ENCODE measurements at regions not wholly inside any gene's neighbourhood (a gene's known extent, or its start where the extent isn't known, plus 50 kb on each side); places are given as distances from the start of the nearest gene placed in this dataset.

DNA sequence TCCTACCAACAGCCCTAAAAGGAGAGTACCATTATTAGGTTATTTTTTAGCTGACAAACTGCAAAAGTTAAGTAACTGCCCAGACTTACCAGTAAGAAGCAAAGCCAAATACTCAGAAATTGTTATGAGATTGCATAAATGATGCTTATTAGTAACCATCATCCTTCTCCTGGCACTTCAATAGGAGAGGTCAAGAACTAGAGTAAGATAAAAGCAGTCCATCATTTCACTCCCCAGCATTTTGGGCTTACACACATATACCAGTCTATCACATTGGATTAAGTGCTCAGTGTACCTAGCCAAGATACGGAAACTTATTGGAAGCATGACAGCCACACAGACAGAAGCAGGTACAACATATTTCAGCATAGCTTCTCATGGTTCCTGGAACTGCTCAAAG, 142.8 kb upstream of the EGR2 start:
- DNase-seq (ENCODE audit: extremely low spot score), result no peak
- TF ChIP-seq NFRKB (IDR thresholded peaks at IDR 0.05), result no peak
- TF ChIP-seq L3MBTL2 (conservative IDR thresholded peaks at IDR 0.05), result no peak
- no peak for TF ChIP-seq TARDBP (IDR thresholded peaks at IDR 0.05)
- no peak for TF ChIP-seq BHLHE40 (IDR thresholded peaks at IDR 0.05; ENCODE audit: borderline replicate concordance)
- TF ChIP-seq, protein P1, sequence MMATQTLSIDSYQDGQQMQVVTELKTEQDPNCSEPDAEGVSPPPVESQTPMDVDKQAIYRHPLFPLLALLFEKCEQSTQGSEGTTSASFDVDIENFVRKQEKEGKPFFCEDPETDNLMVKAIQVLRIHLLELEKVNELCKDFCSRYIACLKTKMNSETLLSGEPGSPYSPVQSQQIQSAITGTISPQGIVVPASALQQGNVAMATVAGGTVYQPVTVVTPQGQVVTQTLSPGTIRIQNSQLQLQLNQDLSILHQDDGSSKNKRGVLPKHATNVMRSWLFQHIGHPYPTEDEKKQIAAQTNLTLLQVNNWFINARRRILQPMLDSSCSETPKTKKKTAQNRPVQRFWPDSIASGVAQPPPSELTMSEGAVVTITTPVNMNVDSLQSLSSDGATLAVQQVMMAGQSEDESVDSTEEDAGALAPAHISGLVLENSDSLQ (IDR thresholded peaks at IDR 0.05), result no peak
- TF ChIP-seq HDGF (IDR thresholded peaks at IDR 0.05; ENCODE audit: borderline replicate concordance), result no peak
- CTCF ChIA-PET, result interaction anchor here (0.7 kb wide), 1 partner anchor 1266 kb away, joined by 3 read pairs; no protein-coding TSS in a partner anchor
- POLR2A ChIA-PET, result no interaction called here

GRCh38 chr10:62946278-62946677, 130.1 kb upstream of the EGR2 start:
- no peak for DNase-seq (ENCODE audit: extremely low spot score)
- POLR2A ChIA-PET, result no interaction called here
- CTCF ChIA-PET, result no interaction called here
- TF ChIP-seq ARNT (IDR thresholded peaks at IDR 0.05), result no peak

DNA sequence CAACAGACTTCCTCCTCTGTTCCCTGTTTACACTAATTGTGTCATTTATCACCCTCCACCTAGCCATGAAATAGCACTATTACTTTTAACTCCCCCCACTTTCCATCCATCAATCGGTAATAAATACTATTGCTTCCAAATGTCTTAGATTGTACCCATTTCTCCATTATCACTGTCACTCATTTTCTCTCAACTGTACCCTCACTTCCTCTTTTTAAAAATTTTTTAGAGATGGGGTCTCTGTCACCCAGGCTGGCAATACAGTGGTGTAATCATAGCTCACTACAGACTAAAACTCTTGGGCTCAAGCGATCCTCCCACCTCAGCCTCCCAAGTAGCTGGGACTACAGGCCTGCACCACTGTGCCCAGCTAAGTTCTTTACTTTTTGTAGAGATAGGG, 123.5 kb upstream of the EGR2 start:
- ChIA-PET POLR2A (no interaction called here), CTCF (no interaction called here)
- no peak for TF ChIP-seq HDGF (IDR thresholded peaks at IDR 0.05; ENCODE audit: borderline replicate concordance)
- TF ChIP-seq, protein P1 (IDR thresholded peaks at IDR 0.05), result no peak
- no peak for TF ChIP-seq ARNT (IDR thresholded peaks at IDR 0.05)
- TF ChIP-seq NFRKB (IDR thresholded peaks at IDR 0.05), result no peak
- TF ChIP-seq SP1 (IDR thresholded peaks at IDR 0.05), result no peak
- TF ChIP-seq BHLHE40 (IDR thresholded peaks at IDR 0.05; ENCODE audit: borderline replicate concordance), result no peak
- TF ChIP-seq FOXA1 (IDR thresholded peaks at IDR 0.05), result no peak
- no peak for TF ChIP-seq CTBP1 (IDR thresholded peaks at IDR 0.05; ENCODE audit: borderline replicate concordance)
- no peak for TF ChIP-seq LEF1 (IDR thresholded peaks at IDR 0.05; ENCODE audit: borderline replicate concordance)
- no peak for TF ChIP-seq TARDBP (IDR thresholded peaks at IDR 0.05)
- no peak for TF ChIP-seq SUZ12 (IDR thresholded peaks at IDR 0.05)
- no peak for TF ChIP-seq FOXK2 (IDR thresholded peaks at IDR 0.05)
- no peak for TF ChIP-seq FOXM1 (IDR thresholded peaks at IDR 0.05; ENCODE audit: borderline replicate concordance)
- TF ChIP-seq L3MBTL2 (conservative IDR thresholded peaks at IDR 0.05), result no peak
- no peak for TF ChIP-seq ELF4 (IDR thresholded peaks at IDR 0.05)
- TF ChIP-seq ZNF384 (IDR thresholded peaks at IDR 0.05), result no peak
- DNase-seq (ENCODE audit: extremely low spot score), result no peak

GRCh38 chr10:62938672-62939071, 122.5 kb upstream of the EGR2 start:
- CTCF ChIA-PET, result no interaction called here
- POLR2A ChIA-PET, result no interaction called here
- no peak for DNase-seq (ENCODE audit: extremely low spot score)
- TF ChIP-seq SP1 (IDR thresholded peaks at IDR 0.05) (no peak), HDGF (IDR thresholded peaks at IDR 0.05; ENCODE audit: borderline replicate concordance) (no peak), ARNT (IDR thresholded peaks at IDR 0.05) (no peak), FOXM1 (IDR thresholded peaks at IDR 0.05; ENCODE audit: borderline replicate concordance) (no peak), ZNF384 (IDR thresholded peaks at IDR 0.05) (no peak), LEF1 (IDR thresholded peaks at IDR 0.05; ENCODE audit: borderline replicate concordance) (no peak), ELF4 (IDR thresholded peaks at IDR 0.05) (no peak), TARDBP (IDR thresholded peaks at IDR 0.05) (no peak), CTBP1 (IDR thresholded peaks at IDR 0.05; ENCODE audit: borderline replicate concordance) (no peak), SUZ12 (IDR thresholded peaks at IDR 0.05) (no peak), L3MBTL2 (conservative IDR thresholded peaks at IDR 0.05) (no peak), FOXK2 (IDR thresholded peaks at IDR 0.05) (no peak), FOXA1 (IDR thresholded peaks at IDR 0.05) (no peak), NFRKB (IDR thresholded peaks at IDR 0.05) (no peak), BHLHE40 (IDR thresholded peaks at IDR 0.05; ENCODE audit: borderline replicate concordance) (no peak)
- TF ChIP-seq, protein P1 (IDR thresholded peaks at IDR 0.05), result no peak

DNA sequence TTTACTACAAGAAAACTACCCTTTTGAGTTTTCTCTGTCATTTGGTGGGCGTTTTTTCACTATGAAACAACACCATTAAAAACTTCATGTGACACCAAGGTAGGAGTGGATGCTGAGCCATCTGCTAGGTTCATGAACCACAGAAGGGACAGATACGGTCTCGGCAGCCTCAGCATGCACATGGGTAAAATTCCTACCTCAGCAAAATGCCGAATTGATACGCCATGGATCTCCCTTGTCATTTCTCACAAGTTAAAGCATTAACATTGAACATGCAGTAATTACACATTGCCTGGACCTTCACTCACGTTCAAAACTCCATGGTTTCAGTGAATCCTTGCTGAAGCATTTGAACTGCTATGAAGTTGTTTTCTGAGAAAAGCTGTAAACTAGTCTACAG, 121.5 kb upstream of the EGR2 start:
- CTCF ChIA-PET, result no interaction called here
- TF ChIP-seq FOXK2 (IDR thresholded peaks at IDR 0.05) (no peak), ARNT (IDR thresholded peaks at IDR 0.05) (no peak), NFRKB (IDR thresholded peaks at IDR 0.05) (no peak), ZNF384 (IDR thresholded peaks at IDR 0.05) (no peak), LEF1 (IDR thresholded peaks at IDR 0.05; ENCODE audit: borderline replicate concordance) (no peak), ELF4 (IDR thresholded peaks at IDR 0.05) (no peak), FOXA1 (IDR thresholded peaks at IDR 0.05) (no peak), HDGF (IDR thresholded peaks at IDR 0.05; ENCODE audit: borderline replicate concordance) (no peak), L3MBTL2 (conservative IDR thresholded peaks at IDR 0.05) (no peak), BHLHE40 (IDR thresholded peaks at IDR 0.05; ENCODE audit: borderline replicate concordance) (no peak), TARDBP (IDR thresholded peaks at IDR 0.05) (no peak), CTBP1 (IDR thresholded peaks at IDR 0.05; ENCODE audit: borderline replicate concordance) (no peak), SP1 (IDR thresholded peaks at IDR 0.05) (no peak), FOXM1 (IDR thresholded peaks at IDR 0.05; ENCODE audit: borderline replicate concordance) (no peak), SUZ12 (IDR thresholded peaks at IDR 0.05) (no peak)
- TF ChIP-seq, protein P1 (IDR thresholded peaks at IDR 0.05), result no peak
- POLR2A ChIA-PET, result no interaction called here
- DNase-seq (ENCODE audit: extremely low spot score), result no peak

DNA sequence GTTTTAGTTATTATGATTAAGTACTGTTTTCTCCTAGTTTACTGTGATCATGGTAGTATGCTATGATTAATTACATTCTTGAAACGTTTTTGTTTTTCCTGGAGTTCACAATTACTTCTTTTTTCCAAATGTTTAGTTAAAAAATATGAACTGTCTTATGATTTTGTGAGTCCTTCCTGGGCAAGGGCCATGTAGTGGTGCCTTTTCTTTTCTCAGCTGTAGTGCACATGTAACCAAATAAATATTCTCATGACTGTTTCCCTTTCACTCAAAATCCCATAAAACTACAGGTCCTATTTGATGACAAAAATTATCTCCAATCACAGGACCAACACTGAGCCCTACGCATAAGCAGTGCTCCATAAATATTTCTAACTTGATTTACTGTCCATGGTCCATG, 118.9 kb upstream of the EGR2 start:
- ChIA-PET CTCF (no interaction called here), POLR2A (no interaction called here)
- DNase-seq (ENCODE audit: extremely low spot score), result no peak
- no peak for TF ChIP-seq ZNF384 (IDR thresholded peaks at IDR 0.05)
- no peak for TF ChIP-seq L3MBTL2 (conservative IDR thresholded peaks at IDR 0.05)
- TF ChIP-seq HDGF (IDR thresholded peaks at IDR 0.05; ENCODE audit: borderline replicate concordance), result no peak
- no peak for TF ChIP-seq LEF1 (IDR thresholded peaks at IDR 0.05; ENCODE audit: borderline replicate concordance)
- no peak for TF ChIP-seq SUZ12 (IDR thresholded peaks at IDR 0.05)
- TF ChIP-seq TARDBP (IDR thresholded peaks at IDR 0.05), result no peak
- TF ChIP-seq ELF4 (IDR thresholded peaks at IDR 0.05), result no peak
- no peak for TF ChIP-seq FOXM1 (IDR thresholded peaks at IDR 0.05; ENCODE audit: borderline replicate concordance)
- no peak for TF ChIP-seq FOXK2 (IDR thresholded peaks at IDR 0.05)
- no peak for TF ChIP-seq ARNT (IDR thresholded peaks at IDR 0.05)
- no peak for TF ChIP-seq BHLHE40 (IDR thresholded peaks at IDR 0.05; ENCODE audit: borderline replicate concordance)
- no peak for TF ChIP-seq SP1 (IDR thresholded peaks at IDR 0.05)
- TF ChIP-seq NFRKB (IDR thresholded peaks at IDR 0.05), result no peak
- TF ChIP-seq CTBP1 (IDR thresholded peaks at IDR 0.05; ENCODE audit: borderline replicate concordance), result no peak
- no peak for TF ChIP-seq FOXA1 (IDR thresholded peaks at IDR 0.05)
- TF ChIP-seq, protein P1 (IDR thresholded peaks at IDR 0.05), result no peak
